ENCODE measurements at regions not wholly inside any gene's neighbourhood (a gene's known extent, or its start where the extent isn't known, plus 50 kb on each side); places are given as distances from the start of the nearest gene placed in this dataset.

DNA sequence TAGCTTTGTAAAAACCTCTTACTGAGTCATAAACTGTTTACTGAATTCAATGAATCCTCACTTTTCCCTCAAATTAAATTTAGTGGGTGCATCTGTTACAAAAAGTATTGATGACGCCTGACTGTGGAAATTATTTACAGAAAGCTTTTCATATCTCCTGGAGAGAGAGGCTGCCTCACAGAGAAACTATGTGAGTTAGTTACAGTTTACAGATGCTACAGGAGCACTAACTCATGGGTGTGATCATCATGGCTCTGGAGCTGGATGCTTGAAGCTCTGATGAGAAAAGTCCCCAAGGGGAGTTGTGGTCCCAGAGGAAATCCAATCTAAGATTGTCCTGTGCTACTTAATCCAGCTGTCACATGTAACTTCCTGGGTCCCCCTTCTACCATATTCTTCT is 590.8 kb downstream of the LMO7 start (continued):
- TF ChIP-seq, protein P1, sequence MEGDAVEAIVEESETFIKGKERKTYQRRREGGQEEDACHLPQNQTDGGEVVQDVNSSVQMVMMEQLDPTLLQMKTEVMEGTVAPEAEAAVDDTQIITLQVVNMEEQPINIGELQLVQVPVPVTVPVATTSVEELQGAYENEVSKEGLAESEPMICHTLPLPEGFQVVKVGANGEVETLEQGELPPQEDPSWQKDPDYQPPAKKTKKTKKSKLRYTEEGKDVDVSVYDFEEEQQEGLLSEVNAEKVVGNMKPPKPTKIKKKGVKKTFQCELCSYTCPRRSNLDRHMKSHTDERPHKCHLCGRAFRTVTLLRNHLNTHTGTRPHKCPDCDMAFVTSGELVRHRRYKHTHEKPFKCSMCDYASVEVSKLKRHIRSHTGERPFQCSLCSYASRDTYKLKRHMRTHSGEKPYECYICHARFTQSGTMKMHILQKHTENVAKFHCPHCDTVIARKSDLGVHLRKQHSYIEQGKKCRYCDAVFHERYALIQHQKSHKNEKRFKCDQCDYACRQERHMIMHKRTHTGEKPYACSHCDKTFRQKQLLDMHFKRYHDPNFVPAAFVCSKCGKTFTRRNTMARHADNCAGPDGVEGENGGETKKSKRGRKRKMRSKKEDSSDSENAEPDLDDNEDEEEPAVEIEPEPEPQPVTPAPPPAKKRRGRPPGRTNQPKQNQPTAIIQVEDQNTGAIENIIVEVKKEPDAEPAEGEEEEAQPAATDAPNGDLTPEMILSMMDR (IDR thresholded peaks at IDR 0.05; ENCODE audit: low read depth, low read length, missing input control), result no peak
- no peak for TF ChIP-seq RXRA (IDR thresholded peaks at IDR 0.05)
- TF ChIP-seq NR2F2 (IDR thresholded peaks at IDR 0.05), result no peak

DNA sequence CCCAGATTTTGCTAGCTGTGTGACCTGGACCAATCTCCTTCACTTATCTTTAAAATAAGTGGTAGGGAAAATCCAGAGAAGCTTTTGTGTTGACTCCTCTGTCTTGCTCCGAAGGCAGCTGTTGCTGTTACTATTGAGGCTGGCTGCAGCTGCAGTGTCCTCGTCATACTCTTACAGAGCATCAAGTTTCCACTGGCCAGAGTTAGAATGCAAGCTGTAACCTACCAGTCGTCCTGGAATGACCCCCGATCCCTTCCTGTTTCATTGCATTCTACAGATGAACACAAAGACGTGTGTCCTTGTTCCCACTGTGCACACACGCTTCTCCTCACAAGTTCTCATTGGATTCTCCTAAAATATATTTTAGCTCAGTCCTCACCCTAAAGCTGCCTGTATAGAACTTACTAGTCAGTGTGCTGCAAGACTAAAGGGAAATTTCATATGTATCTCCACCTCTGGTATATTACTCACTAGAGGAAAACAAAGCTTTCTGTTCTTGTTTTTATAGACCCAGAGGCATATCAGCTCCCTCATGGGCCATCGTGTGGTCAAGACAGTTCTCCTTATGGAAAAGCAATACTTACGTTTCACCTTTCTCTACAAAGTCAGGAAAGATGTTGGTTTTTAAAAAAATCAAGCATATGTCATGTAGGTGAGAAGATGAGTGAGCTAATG is 589.8 kb downstream of the LMO7 start:
- no peak overlapping the region for H3K9ac ChIP-seq (ENCODE audit: low read depth in 1 of 2, low read length in 2 of 2)
- H3K27ac ChIP-seq (ENCODE audit: low read depth in 1 of 2, low read length in 2 of 2), result no peak overlapping the region
- no peak overlapping the region for H3K4me3 ChIP-seq (ENCODE audit: low read depth in 1 of 3, low read length in 3 of 3)
- WGBS, result 47% methylated on average over 8 of the region's 8 CpGs
- H3K4me1 ChIP-seq (ENCODE audit: control insufficient read depth in 4 of 4, insufficient read depth in 4 of 4, low read length in 3 of 4), result no peaks in the 10 kb centered on the region
- no peaks in the 10 kb centered on the region for H3K36me3 ChIP-seq (ENCODE audit: control insufficient read depth in 4 of 4, insufficient read depth in 3 of 4, low read depth in 1 of 4, low read length in 3 of 4)
- peaks cover 0 to 3% (median 0%) of the 10 kb centered on the region in 4 donors for H3K27me3 ChIP-seq (ENCODE audit: control insufficient read depth in 4 of 4, insufficient read depth in 4 of 4, low read length in 3 of 4)
- H3K9me3 ChIP-seq (ENCODE audit: control insufficient read depth in 4 of 4, low read length in 3 of 4), result no peaks in the 10 kb centered on the region
- DNase-seq (ENCODE audit: low spot score), result no peak
- TF ChIP-seq JUND (IDR thresholded peaks at IDR 0.05), result no peak
- no peak for TF ChIP-seq GABPA (IDR thresholded peaks at IDR 0.05 in 1 of 2, conservative IDR thresholded peaks at IDR 0.05 in 1 of 2)
- no peak for TF ChIP-seq HNF4G (IDR thresholded peaks at IDR 0.05)
- TF ChIP-seq, protein P2, sequence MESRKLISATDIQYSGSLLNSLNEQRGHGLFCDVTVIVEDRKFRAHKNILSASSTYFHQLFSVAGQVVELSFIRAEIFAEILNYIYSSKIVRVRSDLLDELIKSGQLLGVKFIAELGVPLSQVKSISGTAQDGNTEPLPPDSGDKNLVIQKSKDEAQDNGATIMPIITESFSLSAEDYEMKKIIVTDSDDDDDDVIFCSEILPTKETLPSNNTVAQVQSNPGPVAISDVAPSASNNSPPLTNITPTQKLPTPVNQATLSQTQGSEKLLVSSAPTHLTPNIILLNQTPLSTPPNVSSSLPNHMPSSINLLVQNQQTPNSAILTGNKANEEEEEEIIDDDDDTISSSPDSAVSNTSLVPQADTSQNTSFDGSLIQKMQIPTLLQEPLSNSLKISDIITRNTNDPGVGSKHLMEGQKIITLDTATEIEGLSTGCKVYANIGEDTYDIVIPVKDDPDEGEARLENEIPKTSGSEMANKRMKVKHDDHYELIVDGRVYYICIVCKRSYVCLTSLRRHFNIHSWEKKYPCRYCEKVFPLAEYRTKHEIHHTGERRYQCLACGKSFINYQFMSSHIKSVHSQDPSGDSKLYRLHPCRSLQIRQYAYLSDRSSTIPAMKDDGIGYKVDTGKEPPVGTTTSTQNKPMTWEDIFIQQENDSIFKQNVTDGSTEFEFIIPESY (IDR thresholded peaks at IDR 0.05), result no peak
- TF ChIP-seq FOXA2 (IDR thresholded peaks at IDR 0.05), result no peak
- no peak for TF ChIP-seq NR2F2 (IDR thresholded peaks at IDR 0.05)
- no peak for TF ChIP-seq EGR1 (IDR thresholded peaks at IDR 0.05; ENCODE audit: low read depth in 2 of 2)
- no peak for TF ChIP-seq HNF4A (conservative IDR thresholded peaks at IDR 0.05)
- no peak for TF ChIP-seq FOXA1 (IDR thresholded peaks at IDR 0.05)

DNA sequence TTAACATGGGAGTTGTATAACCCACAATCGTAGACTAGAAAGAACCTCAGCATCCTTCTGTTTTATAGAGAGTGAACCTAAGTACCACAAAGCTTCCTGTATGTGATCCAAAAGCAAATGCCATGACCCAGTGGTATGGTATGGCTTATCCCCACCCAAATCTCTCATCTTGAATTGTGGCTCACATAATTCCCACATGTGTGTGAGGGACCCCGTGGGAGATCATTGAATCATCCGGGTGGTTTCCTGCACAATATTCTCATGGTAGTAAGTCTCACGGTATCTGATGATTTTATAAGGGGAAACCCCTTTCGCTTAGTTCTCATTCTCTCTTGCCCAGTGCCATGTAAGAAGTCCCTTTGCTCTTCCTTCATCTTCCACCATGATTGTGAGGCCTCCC is 587.9 kb downstream of the LMO7 start:
- Histone ChIP-seq H3K36me3 (ENCODE audit: control insufficient read depth in 4 of 4, insufficient read depth in 3 of 4, low read depth in 1 of 4, low read length in 3 of 4) (no peaks in the 10 kb centered on the region), H3K4me1 (ENCODE audit: control insufficient read depth in 4 of 4, insufficient read depth in 4 of 4, low read length in 3 of 4) (no peaks in the 10 kb centered on the region), H3K27ac (ENCODE audit: low read depth in 1 of 2, low read length in 2 of 2) (no peak overlapping the region), H3K9me3 (ENCODE audit: control insufficient read depth in 4 of 4, low read length in 3 of 4) (no peaks in the 10 kb centered on the region), H3K4me3 (ENCODE audit: low read depth in 1 of 3, low read length in 3 of 3) (no peak overlapping the region), H3K27me3 (ENCODE audit: control insufficient read depth in 4 of 4, insufficient read depth in 4 of 4, low read length in 3 of 4) (peaks cover 0 to 3% (median 0%) of the 10 kb centered on the region in 4 donors), H3K9ac (ENCODE audit: low read depth in 1 of 2, low read length in 2 of 2) (no peak overlapping the region)
- no peak for TF ChIP-seq FOXA2 (IDR thresholded peaks at IDR 0.05)
- TF ChIP-seq, protein P3, sequence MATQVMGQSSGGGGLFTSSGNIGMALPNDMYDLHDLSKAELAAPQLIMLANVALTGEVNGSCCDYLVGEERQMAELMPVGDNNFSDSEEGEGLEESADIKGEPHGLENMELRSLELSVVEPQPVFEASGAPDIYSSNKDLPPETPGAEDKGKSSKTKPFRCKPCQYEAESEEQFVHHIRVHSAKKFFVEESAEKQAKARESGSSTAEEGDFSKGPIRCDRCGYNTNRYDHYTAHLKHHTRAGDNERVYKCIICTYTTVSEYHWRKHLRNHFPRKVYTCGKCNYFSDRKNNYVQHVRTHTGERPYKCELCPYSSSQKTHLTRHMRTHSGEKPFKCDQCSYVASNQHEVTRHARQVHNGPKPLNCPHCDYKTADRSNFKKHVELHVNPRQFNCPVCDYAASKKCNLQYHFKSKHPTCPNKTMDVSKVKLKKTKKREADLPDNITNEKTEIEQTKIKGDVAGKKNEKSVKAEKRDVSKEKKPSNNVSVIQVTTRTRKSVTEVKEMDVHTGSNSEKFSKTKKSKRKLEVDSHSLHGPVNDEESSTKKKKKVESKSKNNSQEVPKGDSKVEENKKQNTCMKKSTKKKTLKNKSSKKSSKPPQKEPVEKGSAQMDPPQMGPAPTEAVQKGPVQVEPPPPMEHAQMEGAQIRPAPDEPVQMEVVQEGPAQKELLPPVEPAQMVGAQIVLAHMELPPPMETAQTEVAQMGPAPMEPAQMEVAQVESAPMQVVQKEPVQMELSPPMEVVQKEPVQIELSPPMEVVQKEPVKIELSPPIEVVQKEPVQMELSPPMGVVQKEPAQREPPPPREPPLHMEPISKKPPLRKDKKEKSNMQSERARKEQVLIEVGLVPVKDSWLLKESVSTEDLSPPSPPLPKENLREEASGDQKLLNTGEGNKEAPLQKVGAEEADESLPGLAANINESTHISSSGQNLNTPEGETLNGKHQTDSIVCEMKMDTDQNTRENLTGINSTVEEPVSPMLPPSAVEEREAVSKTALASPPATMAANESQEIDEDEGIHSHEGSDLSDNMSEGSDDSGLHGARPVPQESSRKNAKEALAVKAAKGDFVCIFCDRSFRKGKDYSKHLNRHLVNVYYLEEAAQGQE (IDR thresholded peaks at IDR 0.05), result no peak
- TF ChIP-seq HNF4G (IDR thresholded peaks at IDR 0.05), result no peak
- TF ChIP-seq SP1 (IDR thresholded peaks at IDR 0.05), result no peak
- no peak for TF ChIP-seq JUND (IDR thresholded peaks at IDR 0.05)
- no peak for TF ChIP-seq GABPA (IDR thresholded peaks at IDR 0.05 in 1 of 2, conservative IDR thresholded peaks at IDR 0.05 in 1 of 2)
- no peak for TF ChIP-seq RAD21 (IDR thresholded peaks at IDR 0.05)
- no peak for TF ChIP-seq EGR1 (IDR thresholded peaks at IDR 0.05; ENCODE audit: low read depth in 2 of 2)
- no peak for TF ChIP-seq TAF1 (conservative IDR thresholded peaks at IDR 0.05)
- TF ChIP-seq, protein P4, sequence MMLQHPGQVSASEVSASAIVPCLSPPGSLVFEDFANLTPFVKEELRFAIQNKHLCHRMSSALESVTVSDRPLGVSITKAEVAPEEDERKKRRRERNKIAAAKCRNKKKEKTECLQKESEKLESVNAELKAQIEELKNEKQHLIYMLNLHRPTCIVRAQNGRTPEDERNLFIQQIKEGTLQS (IDR thresholded peaks at IDR 0.05), result no peak
- TF ChIP-seq NR2F2 (IDR thresholded peaks at IDR 0.05), result no peak
- no peak for TF ChIP-seq RXRA (IDR thresholded peaks at IDR 0.05)
- TF ChIP-seq, protein P1 (IDR thresholded peaks at IDR 0.05; ENCODE audit: low read depth, low read length, missing input control), result no peak
- TF ChIP-seq, protein P2 (IDR thresholded peaks at IDR 0.05), result no peak
- 78% methylated on average over 5 of the region's 5 CpGs for WGBS
- no peak for DNase-seq (ENCODE audit: low spot score)

Data from liver (tissue), 8 donors.